HAP-1 (cell line): ENCODE measurements at regions not wholly inside any gene's neighbourhood (a gene's known extent, or its start where the extent isn't known, plus 50 kb on each side); places are given as distances from the start of the nearest gene placed in this dataset.

Source experiments
- DNase-seq, 2 experiments: peaks; one replicate each; pipeline ENCODE4 v3.0.0-alpha.2; 2016 to 2020; ENCODE audit warnings: low spot score in 2 of 2
- H3K27me3 ChIP-seq: fragments of 250-450 bp; sonication (Bioruptor Pico); 2 replicates; pipeline ENCODE4 v1.5.1; 2020; ENCODE audit warnings: low read depth, mild to moderate bottlenecking, moderate library complexity
- H3K36me3 ChIP-seq: fragments of 250-450 bp; sonication (Bioruptor Pico); replicated peaks from 2 replicates; pipeline ENCODE4 v1.5.1; 2020; ENCODE audit warnings: mild to moderate bottlenecking
- H3K4me1 ChIP-seq: fragments of 250-450 bp; sonication (Bioruptor Pico); 2 replicates; pipeline ENCODE4 v1.5.1; 2020; ENCODE audit warnings: mild to moderate bottlenecking
- H3K4me3 ChIP-seq: fragments of 250-450 bp; sonication (Bioruptor Pico); 2 replicates; pipeline ENCODE4 v1.5.1; 2020; ENCODE audit warnings: mild to moderate bottlenecking, moderate library complexity
- H3K9me3 ChIP-seq: fragments of 250-450 bp; sonication (Bioruptor Pico); 2 replicates; pipeline ENCODE4 v1.5.1; 2020; ENCODE audit warnings: mild to moderate bottlenecking, moderate library complexity
- in situ Hi-C: fragments of 300-500 bp; cut with MboI; formaldehyde crosslinking; loops from 3 replicates; pipeline ENCODE4 v1.14.3; 2020; ENCODE audit warnings: low sequenced_read_pairs, inconsistent platforms, mixed read lengths

DNA sequence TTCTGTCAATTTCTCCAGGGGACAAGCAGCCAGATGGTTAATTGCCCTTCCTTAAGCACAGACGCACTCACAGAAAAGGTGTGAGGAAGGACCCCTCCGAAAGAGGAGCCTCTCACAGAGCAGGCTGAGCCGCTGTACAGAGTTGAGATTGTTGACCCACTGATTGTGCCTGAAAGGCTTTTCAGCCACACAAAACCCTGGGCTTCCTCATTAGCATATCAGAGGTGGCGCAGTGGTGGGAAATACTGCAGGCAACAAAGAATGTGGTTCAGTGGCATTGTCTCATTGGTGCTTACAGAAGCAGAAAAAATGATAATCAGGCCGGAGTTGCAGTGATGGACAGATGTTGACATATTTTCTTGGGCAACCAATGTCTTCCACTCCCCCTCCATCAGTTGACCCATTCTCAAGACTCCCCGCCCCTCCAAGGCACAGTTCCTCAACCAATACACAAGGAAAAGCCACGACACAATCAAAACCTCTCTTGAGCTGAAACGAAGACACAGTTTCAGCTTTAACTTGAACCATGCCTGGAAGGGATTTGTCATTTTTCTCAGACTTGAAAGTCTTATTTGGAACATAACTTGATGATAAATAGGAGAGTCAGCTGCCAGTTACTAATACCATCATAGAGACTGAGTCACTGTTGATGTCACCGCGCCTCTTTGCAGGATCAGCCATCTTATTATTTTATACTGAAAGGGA is 53.1 kb downstream of the ATXN3L start:
- Histone ChIP-seq H3K36me3 (no peaks in the 10 kb centered on the region), H3K4me3 (no peak overlapping the region), H3K27me3 (no peaks in the 10 kb centered on the region), H3K4me1 (peaks cover 41% of the 10 kb centered on the region), H3K9me3 (no peaks in the 10 kb centered on the region)
- peak; percentile 86 to 93 for DNase-seq
- in situ Hi-C loops, result no loop called here

DNA sequence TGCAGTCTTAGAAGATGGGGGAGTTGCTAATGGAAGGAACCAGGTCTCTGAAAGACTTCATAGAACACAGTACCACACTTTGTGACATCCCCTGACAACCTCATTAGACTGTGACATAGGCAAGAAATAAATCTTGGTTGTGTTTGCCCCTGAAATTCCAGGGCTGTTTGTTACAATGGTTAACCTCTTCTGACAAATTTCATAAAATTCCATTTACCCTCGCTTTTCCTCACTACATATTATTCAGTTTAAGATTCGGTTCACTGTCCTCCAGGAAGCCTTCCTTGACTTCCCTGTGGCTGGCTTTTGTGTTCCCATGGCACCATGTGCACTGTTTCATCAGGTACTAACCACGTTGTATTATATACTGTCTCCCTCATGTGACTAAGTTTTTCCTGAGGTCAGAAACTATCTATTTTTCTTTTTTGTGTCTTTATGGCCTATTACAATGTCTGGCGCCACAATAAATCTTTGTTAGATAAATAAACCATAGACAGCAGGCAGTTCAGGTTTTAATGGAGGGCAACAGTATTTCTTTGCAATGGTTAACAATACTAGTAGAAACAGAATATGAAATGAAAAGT is 54.2 kb downstream of the ATXN3L start:
- peak; percentile 42 to 67 for DNase-seq
- Histone ChIP-seq H3K4me3 (no peak overlapping the region), H3K4me1 (peaks cover 41% of the 10 kb centered on the region), H3K36me3 (no peaks in the 10 kb centered on the region), H3K9me3 (no peaks in the 10 kb centered on the region), H3K27me3 (no peaks in the 10 kb centered on the region)
- in situ Hi-C loops, result no loop called here

GRCh38 chrX:13265111-13265510 is 54.7 kb downstream of the ATXN3L start:
- DNase-seq, result peak; percentile 18 to 27
- Histone ChIP-seq H3K4me1 (peaks cover 41% of the 10 kb centered on the region), H3K4me3 (no peak overlapping the region), H3K36me3 (no peaks in the 10 kb centered on the region), H3K27me3 (no peaks in the 10 kb centered on the region), H3K9me3 (no peaks in the 10 kb centered on the region)
- in situ Hi-C loops, result no loop called here

GRCh38 chrX:13263560-13264251 is 56.1 kb downstream of the ATXN3L start:
- Histone ChIP-seq H3K9me3 (no peaks in the 10 kb centered on the region), H3K4me3 (no peak overlapping the region), H3K27me3 (no peaks in the 10 kb centered on the region), H3K4me1 (peaks cover 41% of the 10 kb centered on the region), H3K36me3 (no peaks in the 10 kb centered on the region)
- in situ Hi-C loops, result no loop called here
- no peak for DNase-seq

DNA sequence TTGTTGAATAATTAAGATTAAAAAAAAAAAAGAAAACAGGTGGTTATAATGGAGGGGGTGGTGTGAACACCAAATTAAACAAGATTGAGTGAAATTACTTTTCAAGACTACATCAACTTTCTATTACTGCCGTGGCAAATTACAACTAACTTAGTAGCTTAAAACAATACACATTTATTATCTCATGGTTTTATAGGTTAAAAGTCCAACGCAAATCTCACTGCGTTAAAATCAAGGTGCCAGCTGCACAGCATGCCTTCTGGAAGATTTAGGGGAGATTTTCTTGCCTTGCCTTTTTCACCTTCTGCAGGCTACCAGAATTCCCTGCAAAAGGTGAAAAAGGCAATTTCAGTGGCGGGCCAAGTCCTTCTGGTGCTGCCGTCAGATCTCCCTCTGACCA is 58.5 kb downstream of the ATXN3L start:
- H3K9me3 ChIP-seq, result no peaks in the 10 kb centered on the region
- no peaks in the 10 kb centered on the region for H3K36me3 ChIP-seq
- in situ Hi-C loops, result no loop called here
- H3K4me1 ChIP-seq, result peaks cover 31% of the 10 kb centered on the region
- H3K4me3 ChIP-seq, result no peak overlapping the region
- H3K27me3 ChIP-seq, result no peaks in the 10 kb centered on the region
- no peak for DNase-seq

DNA sequence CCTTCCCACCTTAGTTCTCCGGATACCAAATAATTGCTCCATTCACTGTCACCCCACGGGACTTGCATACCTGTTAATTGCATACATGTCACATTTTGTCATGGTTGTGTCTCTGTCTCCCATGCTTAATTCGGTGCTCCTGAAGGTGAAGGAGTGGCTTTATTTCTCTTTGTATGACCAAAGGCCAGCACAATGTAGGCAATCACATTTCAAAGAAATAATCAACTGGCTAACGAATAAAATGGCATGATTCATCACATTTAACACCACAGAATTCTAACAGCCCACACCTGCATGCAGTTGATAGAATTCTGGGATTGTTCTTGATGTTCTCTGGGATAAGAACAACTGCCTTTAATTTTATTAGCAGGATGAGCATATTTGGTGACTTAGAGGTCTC is 59.3 kb downstream of the ATXN3L start:
- no peak overlapping the region for H3K4me3 ChIP-seq
- H3K27me3 ChIP-seq, result no peaks in the 10 kb centered on the region
- peaks cover 24% of the 10 kb centered on the region for H3K4me1 ChIP-seq
- no peaks in the 10 kb centered on the region for H3K9me3 ChIP-seq
- in situ Hi-C loops, result no loop called here
- no peaks in the 10 kb centered on the region for H3K36me3 ChIP-seq
- DNase-seq, result no peak

GRCh38 chrX:13258725-13259124 is 61.1 kb downstream of the ATXN3L start:
- in situ Hi-C loops, result no loop called here
- no peaks in the 10 kb centered on the region for H3K36me3 ChIP-seq
- no peaks in the 10 kb centered on the region for H3K27me3 ChIP-seq
- DNase-seq, result no peak
- no peaks in the 10 kb centered on the region for H3K9me3 ChIP-seq
- no peak overlapping the region for H3K4me3 ChIP-seq
- H3K4me1 ChIP-seq, result peaks cover 15% of the 10 kb centered on the region

DNA sequence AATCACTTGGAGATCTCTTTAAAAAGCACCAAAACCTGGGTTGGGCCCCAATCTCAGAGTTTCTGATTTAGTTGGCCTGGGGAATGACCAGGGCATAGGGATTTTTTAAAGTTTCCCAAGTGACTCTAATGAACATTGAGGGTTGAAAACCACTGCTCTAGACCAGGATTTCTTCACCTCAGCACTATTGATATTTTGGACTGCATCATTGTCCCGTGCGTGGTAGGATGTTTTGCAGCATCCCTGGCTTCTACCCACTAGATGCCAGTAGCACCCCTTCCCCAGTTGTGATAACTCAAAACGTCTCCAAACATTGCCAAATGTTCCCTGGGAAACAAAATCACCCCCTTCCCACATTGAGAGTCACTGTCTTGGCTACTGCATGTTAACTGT is 61.8 kb downstream of the ATXN3L start:
- Histone ChIP-seq H3K27me3 (no peaks in the 10 kb centered on the region), H3K9me3 (no peaks in the 10 kb centered on the region), H3K4me3 (no peak overlapping the region), H3K4me1 (peaks cover 13% of the 10 kb centered on the region), H3K36me3 (no peaks in the 10 kb centered on the region)
- in situ Hi-C loops, result no loop called here
- DNase-seq, result no peak

DNA sequence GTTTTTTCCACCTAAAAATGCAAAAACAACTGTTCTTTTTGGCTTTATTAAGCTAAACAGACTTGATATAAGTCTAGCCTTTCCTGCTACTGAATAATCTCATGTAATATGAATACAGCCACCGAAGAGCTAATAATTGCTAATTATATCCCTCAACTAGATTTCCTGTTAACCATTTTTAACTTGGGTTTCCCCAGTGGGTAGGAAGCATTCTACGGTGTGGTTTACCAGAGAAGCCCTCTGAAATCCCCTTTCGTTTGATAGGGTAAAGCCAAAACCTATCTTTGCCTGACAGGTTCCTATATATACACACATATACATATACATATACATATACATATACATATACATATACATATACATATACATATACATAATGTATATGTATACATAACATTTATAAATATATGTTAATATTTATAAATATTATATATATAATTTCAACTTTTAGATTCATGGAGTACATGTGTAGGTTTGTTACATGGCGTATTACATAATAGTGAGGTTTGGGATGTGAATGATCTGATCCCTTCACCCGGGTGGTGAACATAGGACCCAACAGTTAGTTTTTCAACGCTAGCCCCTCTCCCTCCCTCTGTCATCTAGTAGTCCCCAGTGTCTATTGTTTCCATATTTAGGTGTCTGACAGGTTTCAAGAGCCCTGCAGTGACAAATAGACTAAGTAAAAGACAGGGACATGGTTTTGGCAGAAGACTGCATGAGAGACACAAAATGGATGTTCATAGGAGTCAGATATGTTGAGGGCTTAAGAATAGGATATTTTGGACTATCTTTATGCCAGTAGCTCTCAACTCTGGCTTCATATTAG is 62.4 kb downstream of the ATXN3L start:
- in situ Hi-C loops, result no loop called here
- H3K4me1 ChIP-seq, result peaks cover 6% of the 10 kb centered on the region
- no peak for DNase-seq
- H3K4me3 ChIP-seq, result no peak overlapping the region
- H3K36me3 ChIP-seq, result no peaks in the 10 kb centered on the region
- H3K9me3 ChIP-seq, result no peaks in the 10 kb centered on the region
- no peaks in the 10 kb centered on the region for H3K27me3 ChIP-seq

DNA sequence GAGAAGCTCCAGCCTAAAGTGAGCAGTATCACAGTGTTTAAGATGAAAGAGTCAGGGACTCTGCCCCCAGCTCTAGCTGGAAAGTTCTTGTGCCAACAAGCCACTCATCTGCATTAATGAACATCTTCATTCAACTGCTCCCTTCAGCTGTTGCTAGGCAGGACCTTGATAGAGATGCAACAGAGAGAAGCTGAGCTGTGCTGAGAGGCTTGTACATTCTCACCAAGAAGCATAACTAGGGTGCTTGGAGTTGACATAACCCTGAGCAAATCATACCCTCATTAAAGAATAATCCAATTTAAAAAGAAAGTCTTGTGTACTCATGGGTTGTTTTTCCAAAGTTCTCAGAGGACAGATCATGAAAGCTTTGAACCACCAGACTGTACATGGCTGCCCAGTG is 63.2 kb downstream of the ATXN3L start:
- no peaks in the 10 kb centered on the region for H3K9me3 ChIP-seq
- no peak for DNase-seq
- in situ Hi-C loops, result no loop called here
- H3K4me1 ChIP-seq, result peaks cover 2% of the 10 kb centered on the region; the same call in 1 of the 2 replicates
- no peak overlapping the region for H3K4me3 ChIP-seq
- H3K36me3 ChIP-seq, result no peaks in the 10 kb centered on the region
- no peaks in the 10 kb centered on the region for H3K27me3 ChIP-seq

DNA sequence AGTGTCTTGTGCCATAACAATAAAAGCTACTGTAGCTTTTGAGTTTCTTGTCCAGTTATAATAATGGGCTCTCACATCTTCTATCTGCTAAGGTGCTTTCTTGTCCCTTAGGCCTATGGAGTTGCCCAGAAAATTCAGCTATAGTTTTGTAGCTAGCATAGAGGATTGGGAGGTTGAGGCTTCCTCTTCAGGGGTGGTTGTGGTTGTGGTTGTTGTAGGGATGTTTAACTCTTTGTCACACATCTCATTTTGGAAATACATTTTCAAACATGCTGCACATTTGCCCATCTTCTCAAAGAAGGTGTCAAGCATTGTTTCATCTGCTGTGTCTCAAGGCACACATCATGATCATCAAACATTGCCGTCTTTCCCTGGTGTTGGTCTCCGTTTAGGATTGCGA is 65.0 kb downstream of the ATXN3L start:
- H3K36me3 ChIP-seq, result no peaks in the 10 kb centered on the region
- DNase-seq, result no peak
- no peaks in the 10 kb centered on the region for H3K27me3 ChIP-seq
- in situ Hi-C loops, result no loop called here
- peaks cover 2% of the 10 kb centered on the region; the same call in 1 of the 2 replicates for H3K4me1 ChIP-seq
- H3K4me3 ChIP-seq, result no peak overlapping the region
- no peaks in the 10 kb centered on the region for H3K9me3 ChIP-seq

GRCh38 chrX:13254076-13254785 is 65.6 kb downstream of the ATXN3L start:
- H3K9me3 ChIP-seq, result no peaks in the 10 kb centered on the region
- H3K4me1 ChIP-seq, result peaks cover 2% of the 10 kb centered on the region; the same call in 1 of the 2 replicates
- DNase-seq, result peak; percentile 11 to 60
- H3K4me3 ChIP-seq, result no peak overlapping the region
- H3K27me3 ChIP-seq, result no peaks in the 10 kb centered on the region
- in situ Hi-C loops, result no loop called here
- H3K36me3 ChIP-seq, result no peaks in the 10 kb centered on the region

- Histone ChIP-seq H3K36me3 (no peaks in the 10 kb centered on the region), H3K4me1 (peaks cover 2% of the 10 kb centered on the region; the same call in 1 of the 2 replicates), H3K9me3 (no peaks in the 10 kb centered on the region), H3K4me3 (no peak overlapping the region), H3K27me3 (no peaks in the 10 kb centered on the region)
- in situ Hi-C loops, result no loop called here
- DNase-seq, result no peak
Measured at GRCh38 chrX:13253223-13253622, 66.6 kb downstream of the ATXN3L start.
